ENCODE measurements at regions not wholly inside any gene's neighbourhood (a gene's known extent, or its start where the extent isn't known, plus 50 kb on each side); places are given as distances from the start of the nearest gene placed in this dataset.

DNA sequence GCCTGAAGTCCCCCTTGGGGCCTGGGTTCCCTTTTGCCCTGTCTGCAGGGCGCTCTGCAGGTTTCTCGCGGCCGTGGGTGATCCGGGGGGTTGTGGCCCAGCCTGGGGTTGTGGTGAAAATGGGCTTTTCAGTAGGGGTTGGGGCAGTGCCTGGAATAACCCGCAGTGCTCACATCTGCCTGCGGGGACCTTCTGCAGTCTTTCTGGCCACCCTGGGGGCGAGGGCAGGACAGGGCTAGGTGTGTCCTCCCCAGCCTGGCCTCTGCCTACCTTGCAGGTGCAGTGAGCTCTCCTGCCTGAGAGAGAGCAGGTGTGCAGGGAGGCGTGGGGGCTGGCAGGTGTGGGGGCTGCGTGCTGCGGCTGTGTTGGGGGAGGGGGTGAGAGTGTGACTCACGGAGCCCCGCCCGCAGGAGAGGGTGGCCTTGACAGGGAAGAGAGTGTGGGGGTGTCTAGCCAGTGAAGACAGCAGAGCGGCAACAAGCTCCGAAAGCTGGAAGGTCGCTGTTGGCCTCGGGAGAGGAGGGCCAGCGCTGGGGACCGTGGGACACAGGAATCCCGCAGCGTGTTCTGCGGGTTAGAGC, 131.4 kb downstream of the MRPL36 start:
- no peak for DNase-seq (ENCODE audit: low read depth)
- TF ChIP-seq, protein P1, sequence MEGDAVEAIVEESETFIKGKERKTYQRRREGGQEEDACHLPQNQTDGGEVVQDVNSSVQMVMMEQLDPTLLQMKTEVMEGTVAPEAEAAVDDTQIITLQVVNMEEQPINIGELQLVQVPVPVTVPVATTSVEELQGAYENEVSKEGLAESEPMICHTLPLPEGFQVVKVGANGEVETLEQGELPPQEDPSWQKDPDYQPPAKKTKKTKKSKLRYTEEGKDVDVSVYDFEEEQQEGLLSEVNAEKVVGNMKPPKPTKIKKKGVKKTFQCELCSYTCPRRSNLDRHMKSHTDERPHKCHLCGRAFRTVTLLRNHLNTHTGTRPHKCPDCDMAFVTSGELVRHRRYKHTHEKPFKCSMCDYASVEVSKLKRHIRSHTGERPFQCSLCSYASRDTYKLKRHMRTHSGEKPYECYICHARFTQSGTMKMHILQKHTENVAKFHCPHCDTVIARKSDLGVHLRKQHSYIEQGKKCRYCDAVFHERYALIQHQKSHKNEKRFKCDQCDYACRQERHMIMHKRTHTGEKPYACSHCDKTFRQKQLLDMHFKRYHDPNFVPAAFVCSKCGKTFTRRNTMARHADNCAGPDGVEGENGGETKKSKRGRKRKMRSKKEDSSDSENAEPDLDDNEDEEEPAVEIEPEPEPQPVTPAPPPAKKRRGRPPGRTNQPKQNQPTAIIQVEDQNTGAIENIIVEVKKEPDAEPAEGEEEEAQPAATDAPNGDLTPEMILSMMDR (conservative IDR thresholded peaks at IDR 0.05; ENCODE audit: low read length), result no peak
- no peak overlapping the region for H3K4me3 ChIP-seq (ENCODE audit: low read length)

DNA sequence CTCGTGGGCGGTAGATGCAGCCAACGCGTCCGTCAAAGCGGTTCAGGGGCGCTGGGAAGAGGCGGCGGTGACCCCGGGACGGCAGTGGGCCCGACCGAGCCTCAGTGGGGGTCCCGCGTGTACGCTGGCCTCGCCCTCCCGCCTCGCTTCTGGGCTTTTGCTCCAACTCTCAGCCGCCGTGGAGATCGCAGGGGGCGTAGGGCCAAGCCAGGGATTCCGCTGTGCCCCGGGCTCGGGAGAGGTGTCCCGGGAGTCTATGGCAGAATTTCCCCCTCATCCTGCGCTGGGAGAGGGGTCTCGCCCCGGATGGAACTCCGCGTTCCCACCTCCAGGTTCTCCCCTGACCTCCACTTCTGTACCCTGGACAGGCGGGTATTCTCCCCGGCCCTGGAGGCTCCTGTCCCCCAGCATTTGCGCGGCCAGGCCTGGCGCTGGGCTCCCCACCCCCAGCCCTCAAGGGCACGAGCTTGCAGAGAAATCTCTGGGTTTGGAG, 131.9 kb downstream of the MRPL36 start:
- DNase-seq (ENCODE audit: low read depth), result no peak
- H3K4me3 ChIP-seq (ENCODE audit: low read length), result no peak overlapping the region
- TF ChIP-seq, protein P1 (conservative IDR thresholded peaks at IDR 0.05; ENCODE audit: low read length), result no peak

DNA sequence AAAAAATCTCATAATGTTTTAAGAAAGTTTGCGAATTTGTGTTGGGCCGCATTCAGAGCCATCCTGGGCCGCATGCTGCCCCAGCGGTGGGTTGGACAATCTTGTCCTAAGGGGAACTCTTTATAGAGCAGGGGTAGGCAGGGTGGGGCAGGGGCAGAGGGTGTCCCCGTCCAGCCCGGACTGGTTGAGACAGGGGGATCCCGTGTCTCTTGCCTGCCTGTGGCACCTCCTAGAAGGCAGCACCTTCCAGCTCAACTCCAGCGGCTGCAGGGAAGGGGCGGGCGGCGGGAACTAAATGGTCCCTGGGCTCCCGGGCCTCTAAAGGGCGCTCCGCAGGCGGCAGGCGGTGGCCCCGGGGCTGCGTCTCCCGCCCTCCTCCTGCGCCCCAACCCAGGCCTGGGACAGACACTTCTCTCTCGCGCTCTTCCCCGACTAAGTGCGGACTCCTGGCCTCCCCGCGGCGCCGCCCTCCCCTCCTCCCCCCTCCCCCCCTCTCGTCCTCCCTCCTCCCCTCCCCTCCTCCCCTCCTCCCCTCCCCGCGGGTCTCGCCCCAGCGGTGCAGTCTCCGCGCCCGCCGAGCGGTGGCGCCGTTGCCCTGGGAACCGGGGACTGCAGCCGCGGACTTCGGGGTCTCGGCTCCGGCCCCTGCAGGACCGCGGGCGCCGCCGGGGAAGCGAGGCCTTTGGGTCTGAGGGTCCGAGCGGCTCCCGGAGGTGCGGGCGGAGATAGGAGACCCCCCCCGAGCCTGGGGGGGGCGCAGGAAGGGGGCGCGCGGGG, 132.6 kb downstream of the MRPL36 start:
- H3K4me3 ChIP-seq (ENCODE audit: low read length), result no peak overlapping the region
- DNase-seq (ENCODE audit: low read depth), result no peak
- TF ChIP-seq, protein P1 (conservative IDR thresholded peaks at IDR 0.05; ENCODE audit: low read length), result no peak; the same call in 1 of the 2 replicates

DNA sequence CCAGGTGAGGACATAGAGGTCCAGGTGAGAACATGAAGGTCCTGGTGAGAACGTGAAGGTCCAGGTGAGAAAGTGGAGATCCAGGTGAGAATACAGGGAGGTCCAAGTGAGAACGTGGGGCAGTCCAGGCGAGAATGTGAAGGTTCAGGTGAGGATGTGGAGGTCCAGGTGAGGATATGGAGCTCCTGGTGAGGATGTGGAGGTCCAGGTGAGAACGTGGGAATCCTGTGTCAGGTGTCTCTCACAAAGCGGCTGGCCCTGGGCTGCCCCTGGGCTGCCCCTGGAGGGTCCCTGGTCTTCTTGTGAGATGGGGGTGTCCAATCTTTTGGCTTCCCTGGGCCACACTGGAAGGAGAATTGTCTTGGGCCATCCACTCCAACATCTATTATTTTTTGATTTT, 133.4 kb downstream of the MRPL36 start:
- TF ChIP-seq, protein P1 (conservative IDR thresholded peaks at IDR 0.05; ENCODE audit: low read length), result no peak
- no peak for DNase-seq (ENCODE audit: low read depth)
- no peak overlapping the region for H3K4me3 ChIP-seq (ENCODE audit: low read length)

DNA sequence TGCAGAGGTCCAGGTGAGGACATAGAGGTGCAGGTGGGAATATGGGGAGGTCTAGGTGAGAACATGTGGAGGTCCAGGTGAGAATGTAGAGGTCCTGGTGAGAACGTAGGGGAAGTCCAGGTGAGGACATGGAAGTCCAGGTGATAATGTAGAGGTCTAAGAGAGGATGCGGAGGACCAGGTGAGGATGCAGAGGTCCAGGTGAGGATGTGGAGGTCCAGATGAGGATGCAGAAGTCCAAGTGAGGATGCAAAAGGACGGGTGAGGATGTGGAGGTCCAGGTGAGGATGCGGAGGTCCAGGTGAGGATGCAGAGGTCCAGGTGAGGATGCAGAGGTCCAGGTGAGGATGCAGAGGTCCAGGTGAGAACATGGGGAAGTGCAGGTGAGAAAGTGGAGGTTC, 133.8 kb downstream of the MRPL36 start:
- TF ChIP-seq, protein P1 (conservative IDR thresholded peaks at IDR 0.05; ENCODE audit: low read length), result no peak
- H3K4me3 ChIP-seq (ENCODE audit: low read length), result no peak overlapping the region

DNA sequence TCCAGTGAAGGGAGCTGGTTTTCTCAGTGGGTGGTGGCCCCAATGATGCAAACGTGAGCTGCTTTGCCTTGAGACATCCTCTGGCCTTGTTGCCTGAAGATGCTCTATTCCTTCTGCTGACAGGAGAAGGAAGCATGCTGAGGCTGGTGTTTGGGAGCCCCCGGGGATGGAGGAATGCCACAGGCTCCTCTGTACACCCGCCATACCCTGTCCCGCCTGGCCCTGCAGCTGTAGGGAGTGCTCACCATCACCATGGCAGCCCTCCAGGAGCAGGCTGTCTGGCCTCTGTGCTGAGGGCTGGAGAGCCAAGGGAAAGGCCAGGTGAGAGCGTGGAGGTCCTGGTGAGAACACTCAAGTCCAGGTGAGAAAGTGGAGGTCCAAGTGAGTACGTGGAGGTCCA, 134.4 kb downstream of the MRPL36 start:
- TF ChIP-seq, protein P1 (conservative IDR thresholded peaks at IDR 0.05; ENCODE audit: low read length), result no peak
- no peak overlapping the region for H3K4me3 ChIP-seq (ENCODE audit: low read length)
- DNase-seq (ENCODE audit: low read depth), result no peak

More for the DNA sequence above, 133.8 kb downstream of the MRPL36 start:
- no peak for DNase-seq (ENCODE audit: low read depth)

DNA sequence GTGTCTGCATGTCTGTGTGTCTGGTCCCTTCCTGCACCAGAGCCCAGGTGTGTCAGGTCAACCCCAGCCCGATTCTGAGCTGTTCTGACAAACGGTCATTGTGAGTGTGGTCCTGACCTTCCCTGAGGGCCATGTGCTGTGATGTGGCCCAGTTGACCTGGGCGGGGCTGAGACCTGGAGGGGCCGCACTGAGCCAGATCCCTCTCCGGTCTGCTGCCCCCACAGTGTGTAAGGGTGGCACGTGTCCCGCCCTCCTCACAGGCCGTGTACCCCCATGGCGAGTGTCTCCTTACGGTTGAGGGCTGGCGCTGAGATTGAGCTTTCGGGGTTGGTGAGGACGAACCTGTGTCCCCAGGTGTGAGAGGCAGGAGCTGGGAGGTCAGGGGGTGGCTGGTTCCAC, 136.5 kb downstream of the MRPL36 start:
- TF ChIP-seq, protein P1 (conservative IDR thresholded peaks at IDR 0.05; ENCODE audit: low read length), result no peak
- H3K4me3 ChIP-seq (ENCODE audit: low read length), result no peak overlapping the region
- DNase-seq (ENCODE audit: low read depth), result no peak

Measured in AG10803 (cell line).